AML-193 (cell line): ENCODE measurements at regions not wholly inside any gene's neighbourhood (a gene's known extent, or its start where the extent isn't known, plus 50 kb on each side); places are given as distances from the start of the nearest gene placed in this dataset.

Experiments
- DNase-seq, 2 experiments: peaks; one replicate each; lab custom pipeline; 2025; lab: John Stamatoyannopoulos, UW

DNA sequence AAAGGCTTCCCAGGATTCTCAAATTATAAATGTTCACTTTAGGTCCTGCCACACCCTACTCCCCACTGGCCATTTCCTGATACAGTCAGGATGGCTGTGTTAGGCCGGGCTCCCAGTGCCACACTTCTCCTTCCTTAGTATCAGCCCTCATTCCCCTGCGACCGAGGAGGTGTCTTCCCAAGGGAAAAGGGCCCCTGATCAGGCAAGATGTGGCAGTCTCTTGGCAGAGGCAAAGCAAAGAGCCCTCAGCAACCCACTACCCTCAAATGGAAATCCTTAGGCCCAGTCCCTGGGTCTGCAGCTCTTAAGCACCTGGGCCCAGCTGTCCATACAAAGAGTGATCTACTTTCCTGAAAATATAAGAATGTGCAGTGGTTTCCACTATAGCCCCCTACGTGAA is 96.5 kb upstream of the VASH1 start:
- no peak for DNase-seq

GRCh38 chr14:76666746-76667145 is 94.5 kb upstream of the VASH1 start:
- DNase-seq: no peak

GRCh38 chr14:76669770-76670169 is 91.5 kb upstream of the VASH1 start:
- DNase-seq: no peak

- DNase-seq: no peak
Observed at GRCh38 chr14:76672123-76672522, 89.1 kb upstream of the VASH1 start.

- no peak for DNase-seq
Observed at GRCh38 chr14:76673261-76673660, 88.0 kb upstream of the VASH1 start.

DNA sequence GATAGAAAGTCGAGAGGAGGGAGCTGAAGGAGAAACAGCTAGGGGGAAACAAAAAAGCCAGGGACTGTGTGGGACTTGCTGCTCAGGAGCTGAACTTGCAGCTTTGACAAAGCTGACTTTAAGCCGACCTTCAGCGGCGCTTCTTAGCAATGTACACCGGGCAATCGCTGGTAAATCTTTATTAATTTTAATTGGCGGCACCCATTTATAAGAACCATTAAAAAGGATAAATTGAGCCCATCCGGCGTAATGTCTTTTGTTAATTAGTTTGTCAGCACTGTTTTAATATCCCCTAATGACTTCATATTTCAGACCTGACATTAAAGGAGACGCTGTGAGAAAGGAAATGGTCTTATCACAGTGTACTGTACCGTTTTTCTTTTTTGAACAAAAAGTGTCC is 86.2 kb upstream of the VASH1 start:
- DNase-seq: no peak

- DNase-seq: no peak
Observed at GRCh38 chr14:76676539-76676938, 84.7 kb upstream of the VASH1 start.

- no peak for DNase-seq
Observed at GRCh38 chr14:76677534-76678145, 83.6 kb upstream of the VASH1 start.

GRCh38 chr14:76678244-76678800 is 82.9 kb upstream of the VASH1 start:
- DNase-seq: no peak

DNA sequence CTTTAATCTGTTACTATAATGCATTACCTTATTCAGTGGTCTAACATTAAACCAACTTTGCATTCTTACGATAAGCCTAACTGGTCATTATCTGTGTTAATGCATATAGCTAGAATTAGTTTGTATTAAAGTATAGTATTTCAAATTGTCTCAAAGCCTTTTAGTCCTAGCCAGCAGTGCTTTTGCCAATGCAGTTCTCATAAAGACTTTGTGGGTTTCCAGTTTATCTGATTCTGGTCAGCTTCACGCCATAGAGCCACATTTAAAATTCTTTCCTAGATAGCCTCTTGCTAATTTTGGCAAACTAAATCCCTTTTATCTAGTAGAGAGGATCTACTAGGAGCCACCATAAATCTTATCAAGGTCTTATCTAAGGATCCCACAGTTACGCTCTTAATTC is 78.9 kb upstream of the VASH1 start:
- DNase-seq: no peak

- DNase-seq: no peak
Observed at GRCh38 chr14:76686646-76687045, 74.6 kb upstream of the VASH1 start.

- DNase-seq: no peak
Observed at GRCh38 chr14:76687611-76688382, 73.5 kb upstream of the VASH1 start.

DNA sequence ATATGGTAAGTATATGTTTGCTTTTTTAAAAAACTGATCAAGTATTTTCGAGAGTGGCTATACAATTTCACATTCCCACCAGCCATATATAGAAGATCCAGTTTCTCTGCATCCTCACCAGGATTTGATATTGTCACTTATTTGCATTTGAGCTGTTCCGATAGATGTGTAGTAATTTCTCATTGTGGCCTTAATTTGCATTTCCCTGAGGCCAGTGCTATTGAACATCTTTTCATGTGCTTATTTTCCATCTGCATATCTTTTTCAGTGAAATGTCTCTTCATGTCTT is 72.9 kb upstream of the VASH1 start:
- DNase-seq: no peak

GRCh38 chr14:76690502-76691105 is 70.7 kb upstream of the VASH1 start:
- DNase-seq: no peak

- no peak for DNase-seq
Observed at GRCh38 chr14:76694106-76694505, 67.2 kb upstream of the VASH1 start.

GRCh38 chr14:76695263-76695920 is 65.9 kb upstream of the VASH1 start:
- no peak for DNase-seq

- DNase-seq: no peak
Observed at GRCh38 chr14:76696361-76696760, 64.9 kb upstream of the VASH1 start.

- DNase-seq: no peak
Observed at GRCh38 chr14:76696791-76697190, 64.5 kb upstream of the VASH1 start.

DNA sequence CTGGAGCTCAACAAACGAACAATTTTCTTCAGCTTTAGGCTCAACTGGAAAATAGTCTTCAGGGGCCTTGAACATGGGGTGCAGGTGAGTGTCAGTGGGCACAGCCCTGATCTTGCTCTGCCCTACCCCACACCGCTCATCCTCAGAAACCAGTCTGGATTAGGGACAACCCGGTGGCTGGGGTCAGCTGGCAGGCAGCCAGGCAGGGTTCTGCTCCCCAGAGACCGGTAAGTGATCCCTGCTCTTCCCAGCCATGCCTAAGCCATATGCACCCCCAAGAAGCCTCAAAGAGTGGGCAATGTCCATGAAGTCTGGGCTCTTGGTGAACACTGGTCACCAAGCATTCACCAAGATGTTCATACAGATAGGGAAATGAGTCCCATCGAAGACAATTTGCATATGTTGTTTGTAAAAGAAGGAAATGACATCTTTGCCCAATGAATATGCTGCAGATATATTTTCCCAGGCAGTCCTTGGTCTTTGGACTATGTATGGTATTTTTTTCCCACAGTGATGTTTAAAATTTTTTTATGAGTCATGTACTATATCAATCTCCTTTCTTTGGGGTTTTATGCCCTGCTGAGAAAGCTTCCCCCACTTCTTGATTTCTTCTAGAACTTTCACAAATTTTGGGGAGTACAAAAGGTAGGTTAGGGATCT is 63.9 kb upstream of the VASH1 start:
- no peak for DNase-seq

DNA sequence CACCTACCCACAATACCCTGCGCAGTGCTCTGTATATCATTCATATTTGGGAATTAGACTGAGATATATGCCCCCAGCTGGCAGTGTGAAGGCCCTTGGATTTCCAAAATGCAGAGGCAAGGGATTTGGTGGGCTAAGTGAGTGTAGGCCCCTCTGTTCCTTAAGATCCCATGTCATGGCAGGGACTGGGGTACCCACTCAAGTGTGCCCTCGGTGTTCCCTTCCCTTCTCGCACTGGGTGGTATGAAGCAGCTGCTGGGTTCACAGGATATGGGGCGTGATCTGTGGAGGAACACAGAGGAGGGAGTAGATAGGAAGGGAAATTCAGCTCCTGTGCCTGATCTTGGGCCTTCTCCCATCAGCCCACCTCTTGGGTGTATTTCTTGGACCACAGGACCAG is 63.1 kb upstream of the VASH1 start:
- no peak for DNase-seq

- DNase-seq: no peak
Observed at GRCh38 chr14:76698631-76699030, 62.6 kb upstream of the VASH1 start.

GRCh38 chr14:76699209-76699938 is 61.9 kb upstream of the VASH1 start:
- no peak for DNase-seq
